ENCODE measurements at regions not wholly inside any gene's neighbourhood (a gene's known extent, or its start where the extent isn't known, plus 50 kb on each side); places are given as distances from the start of the nearest gene placed in this dataset.

- Histone ChIP-seq H3K9ac (ENCODE audit: insufficient read depth in 1 of 2, low read depth in 2 of 2, low read length in 2 of 2) (no peak overlapping the region), H3K4me1 (replicated peaks in 1 of 2; ENCODE audit: control insufficient read depth in 2 of 2, insufficient read depth in 2 of 2, low read length in 2 of 2) (no peaks in the 10 kb centered on the region), H3K27me3 (ENCODE audit: control insufficient read depth in 2 of 2, insufficient read depth in 2 of 2, low read length in 2 of 2) (peaks cover 0 to 8% of the 10 kb centered on the region in 2 experiments; a peak in 1 of 5 replicates), H3K27ac (ENCODE audit: extremely low read depth, low read depth, low read length) (no peak overlapping the region), H3K9me1 (ENCODE audit: control insufficient read depth, insufficient read depth, low read length) (no peaks in the 10 kb centered on the region), H2AFZ (ENCODE audit: low read depth, low read length) (no peak overlapping the region), H3K4me2 (ENCODE audit: insufficient read depth, low read length) (no peak overlapping the region), H3K4me3 (no peak overlapping the region), H3K9me3 (replicated peaks; ENCODE audit: control insufficient read depth, insufficient read depth, low read depth, low read length) (no peaks in the 10 kb centered on the region), H3K79me2 (ENCODE audit: control insufficient read depth, insufficient read depth, low read length) (no peaks in the 10 kb centered on the region), H4K20me1 (replicated peaks; ENCODE audit: control insufficient read depth, insufficient read depth, low read length) (no peaks in the 10 kb centered on the region), H3K36me3 (ENCODE audit: control insufficient read depth, insufficient read depth, low read length) (no peaks in the 10 kb centered on the region)
- no peak for DNase-seq (ENCODE audit: extremely low read depth in 1 of 4, low spot score in 3 of 4)
- no peak for ATAC-seq
- TF ChIP-seq CTCFL (IDR thresholded peaks at IDR 0.05; ENCODE audit: borderline replicate concordance, insufficient read depth, low read depth, low read length, poor library complexity, severe bottlenecking) (no peak), RBM25 (IDR thresholded peaks at IDR 0.05; ENCODE audit: low read depth, low read length, severe bottlenecking) (no peak), SRF (CRISPR knock-in tag; IDR thresholded peaks at IDR 0.05) (no peak), KLF6 (CRISPR knock-in tag; IDR thresholded peaks at IDR 0.05; ENCODE audit: borderline replicate concordance) (no peak), NFIC (IDR thresholded peaks at IDR 0.05) (no peak), PPARD (CRISPR knock-in tag; IDR thresholded peaks at IDR 0.05) (no peak), ZC3H8 (IDR thresholded peaks at IDR 0.05) (no peak), KDM4B (IDR thresholded peaks at IDR 0.05; ENCODE audit: borderline replicate concordance in 2 of 2, low read depth in 1 of 2) (no peak), MLLT1 (IDR thresholded peaks at IDR 0.05) (no peak), ZNF780A (CRISPR knock-in tag; IDR thresholded peaks at IDR 0.05) (no peak), ZBTB2 (IDR thresholded peaks at IDR 0.05) (no peak), HDAC8 (tag; IDR thresholded peaks at IDR 0.05) (no peak), PRPF4 (IDR thresholded peaks at IDR 0.05; ENCODE audit: insufficient read depth, low read depth, low read length, poor library complexity, severe bottlenecking) (no peak), PCBP1 (IDR thresholded peaks at IDR 0.05; ENCODE audit: low read depth, low read length, poor library complexity, severe bottlenecking) (no peak), SAFB (IDR thresholded peaks at IDR 0.05; ENCODE audit: borderline replicate concordance, low read depth, low read length) (no peak)
- intact Hi-C loops (cut with micrococcal nuclease) = no loop called here
- FAIRE-seq = no peak
- BruUV-seq (replicated peaks) = no TSS peak
- ChIA-PET CTCF (ENCODE audit: low intra/inter-chr PET ratio) (no interaction called here), POLR2A (no interaction called here)
- 0% methylated on average over 4 of the region's 4 CpGs for WGBS (ENCODE audit: insufficient coverage, low coverage, missing lambda C conversion rate)
- in situ Hi-C loops (cut with MboI) = no loop called here
Observed at GRCh38 chr14:104313674-104314073, 175.3 kb downstream of the KIF26A start.

Measured in K562 (cell line).